Liver (tissue), 3 donors: ENCODE measurements at regions not wholly inside any gene's neighbourhood (a gene's known extent, or its start where the extent isn't known, plus 50 kb on each side); places are given as distances from the start of the nearest gene placed in this dataset.

Experiments used
- FOXA1 ChIP-seq: IDR thresholded peaks from 2 replicates; pipeline ENCODE4 v1.6.1; 2016; ENCODE audit warnings: antibody characterized with exemption
- GABPA ChIP-seq, 2 donors: IDR thresholded peaks in 1 of 2; conservative IDR thresholded peaks in 1 of 2; 2 replicates each; pipeline ENCODE4 v1.6.1; 2016; ENCODE audit warnings: antibody characterized with exemption in 2 of 2, mild to moderate bottlenecking in 1 of 2, moderate library complexity in 1 of 2
- JUND ChIP-seq, 2 donors: IDR thresholded peaks; 2 replicates each; pipeline ENCODE4 v1.6.1; 2016; ENCODE audit warnings: antibody characterized with exemption in 2 of 2
- YY1 ChIP-seq: IDR thresholded peaks from 2 replicates; pipeline ENCODE4 v1.6.1; 2016; ENCODE audit warnings: antibody characterized with exemption, mild to moderate bottlenecking
- TF ChIP-seq, protein P1 (sequence below): fragments of 150-350 bp; IDR thresholded peaks from 2 replicates; pipeline ENCODE4 v1.5.1; 2017; ENCODE audit warnings: improper control_type of control experiment, low read depth, low read length; ENCODE audit not compliant: missing input control
- TF ChIP-seq, protein P2 (sequence below): IDR thresholded peaks from 2 replicates; pipeline ENCODE4 v1.6.1; 2016; ENCODE audit warnings: antibody characterized with exemption, mild to moderate bottlenecking
- TF ChIP-seq, protein P3 (sequence below): IDR thresholded peaks from 2 replicates; pipeline ENCODE4 v1.6.1; 2016; ENCODE audit warnings: antibody characterized with exemption
- donor health status: healthy.
- donor health status: healthy.

DNA sequence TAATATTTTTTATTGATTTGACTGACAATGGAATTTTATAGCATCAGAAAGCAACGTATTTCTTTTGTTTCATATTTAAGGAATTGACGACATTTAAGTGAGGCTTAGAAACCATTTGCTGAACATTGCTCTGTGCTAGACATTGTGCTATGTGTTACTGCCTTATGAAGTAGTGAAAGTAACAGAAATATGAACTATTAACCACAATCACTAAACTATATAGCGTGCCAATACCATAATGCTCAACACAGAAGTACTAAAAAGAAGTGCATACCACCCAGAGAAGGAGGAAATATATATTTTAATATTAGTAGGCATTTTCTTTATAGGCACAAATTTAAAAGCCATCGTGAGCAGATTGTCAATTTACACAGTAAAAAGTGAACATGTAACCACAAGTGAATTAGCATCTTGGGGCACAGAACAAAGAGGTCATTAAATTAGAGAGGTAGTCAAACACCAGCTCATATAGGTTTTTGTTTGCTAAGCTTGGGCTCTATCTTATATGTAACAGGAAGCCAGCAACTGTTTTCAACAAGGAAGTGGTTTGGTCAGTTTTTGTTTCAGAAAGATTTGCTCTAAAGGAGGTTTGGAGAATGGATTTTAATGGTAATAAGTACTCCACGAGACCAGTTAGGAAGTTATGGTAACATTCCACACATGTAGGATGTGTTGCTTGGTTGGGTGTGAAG, 270.7 kb downstream of the GRXCR1 start:
- TF ChIP-seq, protein P1, sequence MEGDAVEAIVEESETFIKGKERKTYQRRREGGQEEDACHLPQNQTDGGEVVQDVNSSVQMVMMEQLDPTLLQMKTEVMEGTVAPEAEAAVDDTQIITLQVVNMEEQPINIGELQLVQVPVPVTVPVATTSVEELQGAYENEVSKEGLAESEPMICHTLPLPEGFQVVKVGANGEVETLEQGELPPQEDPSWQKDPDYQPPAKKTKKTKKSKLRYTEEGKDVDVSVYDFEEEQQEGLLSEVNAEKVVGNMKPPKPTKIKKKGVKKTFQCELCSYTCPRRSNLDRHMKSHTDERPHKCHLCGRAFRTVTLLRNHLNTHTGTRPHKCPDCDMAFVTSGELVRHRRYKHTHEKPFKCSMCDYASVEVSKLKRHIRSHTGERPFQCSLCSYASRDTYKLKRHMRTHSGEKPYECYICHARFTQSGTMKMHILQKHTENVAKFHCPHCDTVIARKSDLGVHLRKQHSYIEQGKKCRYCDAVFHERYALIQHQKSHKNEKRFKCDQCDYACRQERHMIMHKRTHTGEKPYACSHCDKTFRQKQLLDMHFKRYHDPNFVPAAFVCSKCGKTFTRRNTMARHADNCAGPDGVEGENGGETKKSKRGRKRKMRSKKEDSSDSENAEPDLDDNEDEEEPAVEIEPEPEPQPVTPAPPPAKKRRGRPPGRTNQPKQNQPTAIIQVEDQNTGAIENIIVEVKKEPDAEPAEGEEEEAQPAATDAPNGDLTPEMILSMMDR = no peak
- TF ChIP-seq YY1 = no peak
- TF ChIP-seq, protein P2, sequence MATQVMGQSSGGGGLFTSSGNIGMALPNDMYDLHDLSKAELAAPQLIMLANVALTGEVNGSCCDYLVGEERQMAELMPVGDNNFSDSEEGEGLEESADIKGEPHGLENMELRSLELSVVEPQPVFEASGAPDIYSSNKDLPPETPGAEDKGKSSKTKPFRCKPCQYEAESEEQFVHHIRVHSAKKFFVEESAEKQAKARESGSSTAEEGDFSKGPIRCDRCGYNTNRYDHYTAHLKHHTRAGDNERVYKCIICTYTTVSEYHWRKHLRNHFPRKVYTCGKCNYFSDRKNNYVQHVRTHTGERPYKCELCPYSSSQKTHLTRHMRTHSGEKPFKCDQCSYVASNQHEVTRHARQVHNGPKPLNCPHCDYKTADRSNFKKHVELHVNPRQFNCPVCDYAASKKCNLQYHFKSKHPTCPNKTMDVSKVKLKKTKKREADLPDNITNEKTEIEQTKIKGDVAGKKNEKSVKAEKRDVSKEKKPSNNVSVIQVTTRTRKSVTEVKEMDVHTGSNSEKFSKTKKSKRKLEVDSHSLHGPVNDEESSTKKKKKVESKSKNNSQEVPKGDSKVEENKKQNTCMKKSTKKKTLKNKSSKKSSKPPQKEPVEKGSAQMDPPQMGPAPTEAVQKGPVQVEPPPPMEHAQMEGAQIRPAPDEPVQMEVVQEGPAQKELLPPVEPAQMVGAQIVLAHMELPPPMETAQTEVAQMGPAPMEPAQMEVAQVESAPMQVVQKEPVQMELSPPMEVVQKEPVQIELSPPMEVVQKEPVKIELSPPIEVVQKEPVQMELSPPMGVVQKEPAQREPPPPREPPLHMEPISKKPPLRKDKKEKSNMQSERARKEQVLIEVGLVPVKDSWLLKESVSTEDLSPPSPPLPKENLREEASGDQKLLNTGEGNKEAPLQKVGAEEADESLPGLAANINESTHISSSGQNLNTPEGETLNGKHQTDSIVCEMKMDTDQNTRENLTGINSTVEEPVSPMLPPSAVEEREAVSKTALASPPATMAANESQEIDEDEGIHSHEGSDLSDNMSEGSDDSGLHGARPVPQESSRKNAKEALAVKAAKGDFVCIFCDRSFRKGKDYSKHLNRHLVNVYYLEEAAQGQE = no peak
- no peak for TF ChIP-seq FOXA1
- TF ChIP-seq JUND (IDR thresholded peaks at IDR 0.05) = no peak
- TF ChIP-seq GABPA (IDR thresholded peaks at IDR 0.05 in 1 of 2, conservative IDR thresholded peaks at IDR 0.05 in 1 of 2) = no peak
- TF ChIP-seq, protein P3, sequence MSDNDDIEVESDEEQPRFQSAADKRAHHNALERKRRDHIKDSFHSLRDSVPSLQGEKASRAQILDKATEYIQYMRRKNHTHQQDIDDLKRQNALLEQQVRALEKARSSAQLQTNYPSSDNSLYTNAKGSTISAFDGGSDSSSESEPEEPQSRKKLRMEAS = no peak
